HEK293 (cell line): ENCODE measurements at regions not wholly inside any gene's neighbourhood (a gene's known extent, or its start where the extent isn't known, plus 50 kb on each side); places are given as distances from the start of the nearest gene placed in this dataset.

Experiments
- CTCF ChIP-seq: fragments of 450-650 bp; formaldehyde crosslinking; IDR thresholded peaks from 2 replicates; pipeline ENCODE4 v1.5.1; 2016; ENCODE audit warnings: missing biosample characterization, missing genetic modification characterization
- ZNF133 ChIP-seq: fragments of 450-650 bp; formaldehyde crosslinking; IDR thresholded peaks from 2 replicates; pipeline ENCODE4 v1.5.1; 2016; ENCODE audit warnings: missing biosample characterization, missing genetic modification characterization
- TF ChIP-seq, protein P1 (sequence below): fragments of 450-650 bp; formaldehyde crosslinking; IDR thresholded peaks from 2 replicates; pipeline ENCODE4 v1.5.1; 2016; ENCODE audit warnings: missing biosample characterization, missing genetic modification characterization
- TF ChIP-seq, protein P2 (sequence below): fragments of 450-650 bp; formaldehyde crosslinking; IDR thresholded peaks from 2 replicates; pipeline ENCODE4 v1.5.1; 2016; ENCODE audit warnings: missing biosample characterization, missing genetic modification characterization
- TF ChIP-seq, protein P3 (sequence below): fragments of 450-650 bp; formaldehyde crosslinking; IDR thresholded peaks from 2 replicates; pipeline ENCODE4 v1.5.1; 2016; ENCODE audit warnings: missing biosample characterization, missing genetic modification characterization

GRCh38 chr6:19669206-19669605 is 168.0 kb upstream of the ID4 start:
- no peak for TF ChIP-seq CTCF
- TF ChIP-seq ZNF133 (tag by site-specific recombination), result no peak
- TF ChIP-seq, protein P1, sequence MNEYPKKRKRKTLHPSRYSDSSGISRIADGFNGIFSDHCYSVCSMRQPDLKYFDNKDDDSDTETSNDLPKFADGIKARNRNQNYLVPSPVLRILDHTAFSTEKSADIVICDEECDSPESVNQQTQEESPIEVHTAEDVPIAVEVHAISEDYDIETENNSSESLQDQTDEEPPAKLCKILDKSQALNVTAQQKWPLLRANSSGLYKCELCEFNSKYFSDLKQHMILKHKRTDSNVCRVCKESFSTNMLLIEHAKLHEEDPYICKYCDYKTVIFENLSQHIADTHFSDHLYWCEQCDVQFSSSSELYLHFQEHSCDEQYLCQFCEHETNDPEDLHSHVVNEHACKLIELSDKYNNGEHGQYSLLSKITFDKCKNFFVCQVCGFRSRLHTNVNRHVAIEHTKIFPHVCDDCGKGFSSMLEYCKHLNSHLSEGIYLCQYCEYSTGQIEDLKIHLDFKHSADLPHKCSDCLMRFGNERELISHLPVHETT (tag by site-specific recombination), result no peak
- TF ChIP-seq, protein P2, sequence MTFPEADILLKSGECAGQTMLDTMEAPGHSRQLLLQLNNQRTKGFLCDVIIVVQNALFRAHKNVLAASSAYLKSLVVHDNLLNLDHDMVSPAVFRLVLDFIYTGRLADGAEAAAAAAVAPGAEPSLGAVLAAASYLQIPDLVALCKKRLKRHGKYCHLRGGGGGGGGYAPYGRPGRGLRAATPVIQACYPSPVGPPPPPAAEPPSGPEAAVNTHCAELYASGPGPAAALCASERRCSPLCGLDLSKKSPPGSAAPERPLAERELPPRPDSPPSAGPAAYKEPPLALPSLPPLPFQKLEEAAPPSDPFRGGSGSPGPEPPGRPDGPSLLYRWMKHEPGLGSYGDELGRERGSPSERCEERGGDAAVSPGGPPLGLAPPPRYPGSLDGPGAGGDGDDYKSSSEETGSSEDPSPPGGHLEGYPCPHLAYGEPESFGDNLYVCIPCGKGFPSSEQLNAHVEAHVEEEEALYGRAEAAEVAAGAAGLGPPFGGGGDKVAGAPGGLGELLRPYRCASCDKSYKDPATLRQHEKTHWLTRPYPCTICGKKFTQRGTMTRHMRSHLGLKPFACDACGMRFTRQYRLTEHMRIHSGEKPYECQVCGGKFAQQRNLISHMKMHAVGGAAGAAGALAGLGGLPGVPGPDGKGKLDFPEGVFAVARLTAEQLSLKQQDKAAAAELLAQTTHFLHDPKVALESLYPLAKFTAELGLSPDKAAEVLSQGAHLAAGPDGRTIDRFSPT, result no peak
- TF ChIP-seq, protein P3, sequence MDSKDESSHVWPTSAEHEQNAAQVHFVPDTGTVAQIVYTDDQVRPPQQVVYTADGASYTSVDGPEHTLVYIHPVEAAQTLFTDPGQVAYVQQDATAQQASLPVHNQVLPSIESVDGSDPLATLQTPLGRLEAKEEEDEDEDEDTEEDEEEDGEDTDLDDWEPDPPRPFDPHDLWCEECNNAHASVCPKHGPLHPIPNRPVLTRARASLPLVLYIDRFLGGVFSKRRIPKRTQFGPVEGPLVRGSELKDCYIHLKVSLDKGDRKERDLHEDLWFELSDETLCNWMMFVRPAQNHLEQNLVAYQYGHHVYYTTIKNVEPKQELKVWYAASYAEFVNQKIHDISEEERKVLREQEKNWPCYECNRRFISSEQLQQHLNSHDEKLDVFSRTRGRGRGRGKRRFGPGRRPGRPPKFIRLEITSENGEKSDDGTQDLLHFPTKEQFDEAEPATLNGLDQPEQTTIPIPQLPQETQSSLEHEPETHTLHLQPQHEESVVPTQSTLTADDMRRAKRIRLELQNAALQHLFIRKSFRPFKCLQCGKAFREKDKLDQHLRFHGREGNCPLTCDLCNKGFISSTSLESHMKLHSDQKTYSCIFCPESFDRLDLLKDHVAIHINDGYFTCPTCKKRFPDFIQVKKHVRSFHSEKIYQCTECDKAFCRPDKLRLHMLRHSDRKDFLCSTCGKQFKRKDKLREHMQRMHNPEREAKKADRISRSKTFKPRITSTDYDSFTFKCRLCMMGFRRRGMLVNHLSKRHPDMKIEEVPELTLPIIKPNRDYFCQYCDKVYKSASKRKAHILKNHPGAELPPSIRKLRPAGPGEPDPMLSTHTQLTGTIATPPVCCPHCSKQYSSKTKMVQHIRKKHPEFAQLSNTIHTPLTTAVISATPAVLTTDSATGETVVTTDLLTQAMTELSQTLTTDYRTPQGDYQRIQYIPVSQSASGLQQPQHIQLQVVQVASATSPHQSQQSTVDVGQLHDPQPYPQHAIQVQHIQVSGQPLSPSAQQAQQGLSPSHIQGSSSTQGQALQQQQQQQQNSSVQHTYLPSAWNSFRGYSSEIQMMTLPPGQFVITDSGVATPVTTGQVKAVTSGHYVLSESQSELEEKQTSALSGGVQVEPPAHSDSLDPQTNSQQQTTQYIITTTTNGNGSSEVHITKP (tag by site-specific recombination), result no peak
